ENCODE measurements at regions not wholly inside any gene's neighbourhood (a gene's known extent, or its start where the extent isn't known, plus 50 kb on each side); places are given as distances from the start of the nearest gene placed in this dataset.

DNA sequence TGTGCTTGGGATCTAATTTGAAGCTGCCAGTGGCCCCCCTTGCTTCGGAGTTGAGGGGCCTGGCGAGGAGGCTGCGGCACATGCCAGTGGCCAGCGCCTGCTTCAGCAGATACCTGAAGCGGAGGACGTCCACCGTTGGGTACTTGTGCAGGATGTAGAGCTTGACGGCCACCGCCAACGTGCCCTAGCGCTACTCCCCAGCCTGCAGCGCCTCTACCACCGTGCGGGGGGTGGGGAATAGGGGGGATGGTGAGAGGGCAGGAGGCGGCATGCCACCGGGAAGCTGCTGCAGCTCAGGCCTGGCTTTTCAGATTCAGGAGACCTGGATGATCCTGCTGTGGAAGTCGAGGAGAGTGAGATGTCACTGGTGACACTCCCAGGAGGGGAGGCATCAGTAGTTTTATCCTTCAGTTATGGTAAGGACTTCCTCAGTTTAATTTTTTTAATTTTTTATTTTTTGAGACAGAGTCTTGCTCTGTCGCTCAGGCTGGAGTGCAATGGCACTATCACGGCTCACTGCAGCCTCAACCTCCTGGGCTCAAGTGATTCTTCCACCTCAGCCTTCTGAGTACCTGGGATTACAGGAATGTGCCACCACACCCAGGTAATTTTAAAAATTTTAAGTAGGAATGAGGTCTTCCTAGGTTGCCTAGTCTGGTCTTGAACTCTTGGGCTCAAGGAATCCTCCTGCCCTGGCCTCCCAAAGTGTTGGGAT, 150.6 kb upstream of the FRMD4B start:
- DNase-seq (ENCODE audit: low read depth in 2 of 3, low spot score in 1 of 3): no peak

GRCh38 chr3:69535613-69536012, 149.7 kb upstream of the FRMD4B start:
- no peak for DNase-seq (ENCODE audit: low read depth in 2 of 3, low spot score in 1 of 3)

DNA sequence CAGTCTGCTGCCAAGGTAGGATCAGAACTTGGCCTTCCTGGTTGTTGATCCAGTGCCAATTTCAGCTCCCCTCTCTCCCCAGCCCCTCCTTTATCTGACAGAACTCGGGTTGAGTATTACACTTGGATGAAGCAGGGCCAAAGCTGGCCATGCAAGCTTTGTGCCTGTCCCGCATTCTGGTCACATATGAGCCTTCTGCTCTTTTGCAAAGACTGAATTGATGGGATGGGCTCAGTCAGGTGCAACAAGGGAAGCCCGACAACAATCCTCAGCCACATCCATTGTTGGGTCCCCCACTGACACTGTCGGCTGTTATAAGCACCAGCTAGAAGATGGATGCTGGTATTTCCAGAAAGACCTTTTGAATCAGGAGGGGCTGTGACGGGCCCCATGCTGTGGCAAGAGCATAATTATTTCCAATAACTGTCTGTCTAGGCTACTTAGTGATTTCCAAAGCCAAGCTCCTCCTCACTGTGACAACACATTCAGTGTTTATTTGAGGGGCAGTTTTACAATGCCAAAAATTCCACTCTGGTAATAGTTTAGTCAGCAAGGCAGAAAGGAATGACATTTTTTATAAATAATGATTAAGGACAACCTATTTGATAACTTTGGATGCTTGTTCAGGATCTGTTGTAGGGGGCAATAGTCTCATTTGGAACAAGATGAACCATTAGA, 146.8 kb upstream of the FRMD4B start:
- no peak for DNase-seq (ENCODE audit: low read depth in 2 of 3, low spot score in 1 of 3)

DNA sequence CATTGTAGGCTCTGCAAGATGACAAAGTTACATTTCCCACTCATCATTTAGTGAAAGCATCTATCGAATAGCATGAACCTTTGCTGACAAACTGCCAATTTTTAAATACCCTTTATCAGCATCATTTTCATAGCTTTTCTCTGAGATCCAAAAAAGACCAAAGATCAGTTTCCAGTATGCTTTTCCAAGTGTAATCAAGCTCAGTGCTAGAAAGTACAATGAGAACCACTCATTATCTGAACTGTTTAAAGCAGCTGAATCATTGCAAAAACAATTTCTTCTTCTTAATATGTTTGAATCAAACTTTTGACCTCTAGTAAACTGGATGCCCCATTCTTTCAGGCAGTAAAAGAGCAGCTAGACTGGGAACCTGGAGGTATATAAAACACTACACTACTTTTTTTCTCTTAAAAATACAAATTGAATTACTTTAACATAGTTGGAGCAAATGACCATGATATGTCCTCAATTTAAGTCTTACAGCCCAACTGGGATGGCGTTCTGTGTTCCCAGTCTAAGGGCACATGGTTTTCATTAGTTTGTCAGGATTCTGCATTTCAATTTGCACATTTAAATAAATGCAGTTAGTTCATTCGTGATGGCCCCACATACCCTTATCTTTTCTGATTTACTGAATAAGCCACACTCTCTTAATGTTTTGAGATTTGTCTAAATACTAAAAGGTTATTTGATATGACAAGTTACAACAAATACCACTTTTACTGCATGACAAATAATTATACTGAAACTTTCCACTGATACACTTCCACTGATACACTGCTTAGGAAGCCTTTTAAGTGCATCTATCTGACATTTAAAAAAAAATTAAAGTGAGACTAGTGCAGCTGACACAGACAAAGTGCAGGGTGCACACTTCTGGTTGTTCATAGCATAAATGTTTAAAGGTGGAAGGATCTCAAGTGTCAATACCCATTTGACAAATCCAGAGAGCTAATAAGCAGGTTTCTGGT, 146.0 kb upstream of the FRMD4B start:
- DNase-seq (ENCODE audit: low read depth in 2 of 3, low spot score in 1 of 3): no peak

DNA sequence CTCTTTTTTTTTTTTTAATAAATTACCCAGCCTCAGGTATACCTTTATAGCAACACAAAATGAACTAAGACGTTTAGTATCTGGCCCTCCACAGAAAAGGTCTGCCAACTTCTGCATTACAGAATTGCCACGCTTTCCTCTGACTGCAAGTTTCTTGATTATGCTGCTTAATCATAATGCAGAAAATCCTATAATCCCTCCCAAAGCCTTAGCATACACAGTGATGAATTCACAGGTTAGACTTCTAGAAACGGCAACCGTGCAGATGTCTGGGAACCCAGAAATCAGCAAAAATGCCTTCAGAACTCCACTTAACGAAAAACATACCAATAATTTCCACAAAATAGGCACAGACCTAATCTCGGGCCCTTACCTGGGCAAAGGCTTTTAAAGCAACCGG, 144.7 kb upstream of the FRMD4B start:
- no peak for DNase-seq (ENCODE audit: low read depth in 2 of 3, low spot score in 1 of 3)

GRCh38 chr3:69527498-69527897, 141.6 kb upstream of the FRMD4B start:
- no peak for DNase-seq (ENCODE audit: low read depth in 2 of 3, low spot score in 1 of 3)

DNA sequence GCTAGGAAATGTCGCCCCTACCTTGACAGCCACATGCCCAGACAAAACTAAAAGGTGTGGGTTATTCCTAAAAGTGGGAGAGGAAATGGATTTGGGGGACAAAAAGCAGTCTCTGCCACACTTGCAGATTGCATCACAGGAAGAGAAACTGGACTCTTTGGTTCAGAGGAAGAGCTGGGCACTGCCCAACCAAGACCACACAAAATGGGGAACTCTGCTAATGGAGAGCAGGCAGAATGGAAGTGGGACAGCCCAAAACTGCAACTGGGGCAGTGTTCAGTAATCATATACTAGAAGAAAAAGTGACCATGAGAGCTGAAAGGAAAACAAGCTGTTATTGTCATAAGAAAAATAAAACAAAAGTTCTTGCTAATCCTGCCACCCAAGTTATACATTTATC, 138.9 kb upstream of the FRMD4B start:
- DNase-seq (ENCODE audit: low read depth in 2 of 3, low spot score in 1 of 3): no peak

- no peak for DNase-seq (ENCODE audit: low read depth in 2 of 3, low spot score in 1 of 3)
Observed at GRCh38 chr3:69521286-69521685, 135.4 kb upstream of the FRMD4B start.

DNA sequence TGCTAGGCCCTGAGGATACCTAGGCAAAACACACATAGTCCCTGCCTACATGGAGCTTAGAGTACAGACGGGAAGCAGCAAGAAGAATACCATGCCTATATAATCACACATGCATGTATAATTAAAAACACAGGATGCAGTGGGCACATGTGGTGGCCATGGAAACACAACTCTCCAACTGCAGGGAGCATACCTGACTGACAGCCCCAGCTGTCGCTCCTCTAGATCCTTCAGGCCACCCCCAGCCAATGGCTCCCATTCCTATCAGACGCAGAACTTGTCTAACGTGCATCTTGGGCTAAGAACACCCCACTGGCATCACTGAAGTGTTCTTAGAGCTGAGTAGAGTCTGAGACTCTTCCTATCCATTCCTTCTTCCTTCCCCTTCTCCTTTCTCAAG, 125.5 kb upstream of the FRMD4B start:
- no peak for DNase-seq (ENCODE audit: low read depth in 2 of 3, low spot score in 1 of 3)

DNA sequence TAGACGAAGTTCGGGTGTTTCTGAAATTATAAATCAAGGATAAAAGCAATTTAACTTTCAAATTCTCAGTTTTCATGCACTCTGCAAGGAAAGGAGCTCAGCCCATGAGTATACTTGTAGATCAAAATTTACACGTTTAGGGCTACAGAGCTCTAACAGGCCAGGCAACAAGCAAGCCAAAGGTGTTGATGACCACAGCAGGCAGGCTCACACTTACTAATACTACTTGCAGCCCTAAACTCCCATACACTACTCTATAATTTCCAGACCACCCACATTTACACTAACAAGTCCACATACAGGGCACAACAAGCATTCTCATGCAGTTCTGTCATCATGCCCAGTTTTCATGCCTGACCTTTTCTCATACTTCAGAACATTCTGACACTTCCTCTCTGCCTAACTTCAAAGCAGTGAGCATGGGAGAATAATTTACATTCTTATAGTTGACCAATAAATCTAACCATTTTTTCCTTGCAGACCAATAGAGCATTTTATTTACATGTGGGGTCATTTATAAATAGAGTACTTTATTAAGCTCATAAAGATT, 124.7 kb upstream of the FRMD4B start:
- DNase-seq (ENCODE audit: low read depth in 2 of 3, low spot score in 1 of 3): no peak

GRCh38 chr3:69509288-69509687, 123.4 kb upstream of the FRMD4B start:
- DNase-seq (ENCODE audit: low read depth in 2 of 3, low spot score in 1 of 3): no peak

DNA sequence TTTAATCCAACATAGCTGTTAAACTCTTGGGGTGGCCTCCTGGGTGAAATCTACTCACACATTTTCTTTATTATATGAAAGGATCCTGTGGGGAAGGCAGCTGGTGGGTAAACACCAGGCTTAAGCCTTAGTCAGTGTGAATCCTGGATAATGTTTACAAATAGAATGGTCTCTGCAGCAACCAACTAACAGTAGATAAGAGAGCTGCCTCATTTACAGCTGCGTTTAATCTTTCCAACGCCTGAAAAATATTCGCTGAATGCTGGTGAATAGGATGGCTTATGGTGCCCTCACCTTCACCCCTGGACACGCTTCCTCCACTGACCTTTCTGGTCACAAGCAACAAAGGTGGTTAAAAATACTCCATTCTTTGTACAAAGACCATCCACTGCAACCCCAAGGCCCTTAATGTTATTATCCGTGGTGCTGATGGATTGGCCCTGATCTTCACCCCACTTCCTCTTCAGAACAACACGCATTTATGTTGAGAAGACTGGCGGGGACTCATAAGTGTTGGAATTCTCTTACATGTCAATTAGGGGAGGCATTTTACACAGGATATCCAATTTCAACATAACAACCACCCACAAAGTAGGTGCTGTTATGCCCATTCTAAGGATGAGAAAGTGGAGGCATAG, 120.0 kb upstream of the FRMD4B start:
- DNase-seq (ENCODE audit: low read depth in 2 of 3, low spot score in 1 of 3): no peak

GRCh38 chr3:69504232-69504631, 118.3 kb upstream of the FRMD4B start:
- DNase-seq (ENCODE audit: low read depth in 2 of 3, low spot score in 1 of 3): no peak

DNA sequence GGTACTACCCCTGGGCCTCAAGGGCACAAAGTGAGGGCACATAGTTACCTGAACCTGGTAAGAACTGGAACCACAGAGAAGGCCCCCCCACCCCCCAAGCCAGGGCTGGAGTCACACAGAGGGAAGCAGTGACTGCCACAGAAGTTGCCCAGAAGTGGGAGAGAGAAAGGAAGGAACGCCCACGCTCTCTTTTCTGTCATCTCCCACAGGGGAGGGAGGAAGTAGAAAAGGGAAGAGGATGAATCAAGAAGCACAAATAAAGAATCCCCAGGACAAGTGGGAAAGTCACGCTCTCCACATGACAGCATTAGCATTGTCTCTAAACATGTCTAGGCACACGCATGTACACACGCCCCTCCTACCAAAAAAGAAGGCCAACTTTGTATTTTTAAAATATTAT, 114.7 kb upstream of the FRMD4B start:
- DNase-seq (ENCODE audit: low read depth in 2 of 3, low spot score in 1 of 3): no peak

DNA sequence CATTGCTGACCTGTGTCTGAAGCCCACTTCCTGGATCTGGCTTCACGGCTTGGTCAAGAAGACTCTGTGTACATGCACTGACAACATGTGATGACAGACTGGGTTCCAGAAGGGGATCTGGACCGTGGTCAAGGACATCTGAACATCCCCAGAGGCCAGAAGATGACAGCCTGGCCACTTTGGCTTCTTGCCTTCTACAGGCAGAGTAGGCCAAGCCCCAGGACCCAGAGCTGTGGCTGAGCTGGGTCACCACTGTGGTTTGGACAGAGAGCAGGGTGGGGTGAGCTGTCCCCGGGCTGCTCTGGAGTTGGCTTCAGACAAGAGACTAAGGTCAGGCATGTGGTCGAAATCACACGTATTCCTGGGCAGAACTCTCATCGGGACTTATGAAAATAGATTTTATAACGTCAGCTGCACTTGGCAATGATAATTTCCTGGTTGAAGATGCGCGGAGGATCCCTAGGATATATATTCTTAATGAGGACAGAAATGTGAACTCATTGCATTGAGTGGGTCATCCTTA, 114.1 kb upstream of the FRMD4B start:
- DNase-seq (ENCODE audit: low read depth in 2 of 3, low spot score in 1 of 3): no peak

GRCh38 chr3:69499422-69499821, 113.5 kb upstream of the FRMD4B start:
- DNase-seq (ENCODE audit: low read depth in 2 of 3, low spot score in 1 of 3): no peak

- no peak for DNase-seq (ENCODE audit: low read depth in 2 of 3, low spot score in 1 of 3)
Observed at GRCh38 chr3:69496856-69497255, 111.0 kb upstream of the FRMD4B start.

GRCh38 chr3:69494185-69494584, 108.3 kb upstream of the FRMD4B start:
- DNase-seq (ENCODE audit: low read depth in 2 of 3, low spot score in 1 of 3): no peak

DNA sequence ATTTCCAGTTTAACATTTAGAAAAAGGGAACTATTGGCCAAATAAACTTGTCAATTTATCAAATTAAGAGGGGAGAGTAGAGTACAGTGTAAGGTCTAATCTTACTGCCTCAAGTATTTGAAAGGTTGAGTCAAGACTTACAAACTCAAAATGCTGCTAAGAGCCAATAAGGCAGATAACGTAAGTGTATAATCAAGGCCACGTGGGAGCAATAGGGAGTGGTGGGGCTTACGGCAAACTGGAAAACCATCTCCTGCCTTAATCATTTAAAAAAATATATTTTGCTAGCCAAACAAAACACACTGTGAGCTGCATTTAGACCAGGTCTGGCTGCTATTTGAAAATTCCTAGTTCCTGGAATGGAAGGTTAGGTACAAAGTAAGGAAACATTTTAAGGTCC, 107.3 kb upstream of the FRMD4B start:
- no peak for DNase-seq (ENCODE audit: low read depth in 2 of 3, low spot score in 1 of 3)

DNA sequence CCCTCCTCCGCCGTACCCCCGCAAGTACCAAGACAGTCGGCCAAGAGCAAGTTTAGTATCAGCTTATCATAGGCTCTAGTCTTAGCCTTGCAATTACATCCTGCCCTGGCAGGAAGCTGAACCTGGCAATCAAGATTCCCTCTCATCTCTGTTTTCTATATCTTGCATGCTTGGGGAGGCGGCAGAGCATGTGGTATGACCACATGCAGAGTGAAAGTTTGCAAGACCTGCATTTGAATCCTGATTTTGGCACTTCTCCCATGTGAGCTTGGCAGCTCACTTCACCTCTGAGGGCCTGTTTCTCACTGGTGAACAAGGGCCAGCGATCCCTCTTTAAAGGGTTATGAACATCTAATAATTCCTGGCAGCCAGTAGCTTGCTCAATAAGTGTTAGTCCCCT, 106.1 kb upstream of the FRMD4B start:
- DNase-seq (ENCODE audit: low read depth in 2 of 3, low spot score in 1 of 3): no peak

DNA sequence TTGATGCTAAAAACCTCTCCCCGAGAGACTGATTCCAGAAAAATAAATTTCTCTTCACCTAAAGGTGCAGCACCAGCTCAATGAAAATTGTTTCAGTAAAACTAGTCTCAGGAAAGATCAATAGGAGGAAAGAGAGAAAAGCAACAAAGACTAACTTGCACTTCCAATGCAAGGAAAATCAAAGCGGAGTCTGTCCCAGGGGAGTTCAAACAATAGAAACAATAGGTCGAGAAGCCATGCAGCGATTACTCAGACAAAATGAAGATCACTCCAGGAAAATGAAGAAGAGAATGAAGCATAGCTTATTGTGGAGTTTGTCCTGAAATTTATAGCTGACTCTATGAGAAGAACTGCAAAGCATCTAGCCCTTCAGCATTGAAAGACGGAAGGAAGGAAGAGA, 105.1 kb upstream of the FRMD4B start:
- DNase-seq (ENCODE audit: low read depth in 2 of 3, low spot score in 1 of 3): no peak

Measured in stimulated activated CD4-positive, alpha-beta T cell treated with anti-CD3 and anti-CD28 coated beads, Interleukin-12 subunit alpha, Interleukin-12 subunit beta, amount 100 ng/mL, for 48 hours (primary cell).